Activated CD4-positive, alpha-beta T cell treated with anti-CD3 and anti-CD28 coated beads, Interleukin-2, amount 10 ng/mL, durations not matched to agents 7 days and 5 days (primary cell): ENCODE measurements at regions not wholly inside any gene's neighbourhood (a gene's known extent, or its start where the extent isn't known, plus 50 kb on each side); places are given as distances from the start of the nearest gene placed in this dataset.
"Not testable (repeated sequence)": the region's sequence is repeated elsewhere in the genome, so short reads cannot be mapped to it uniquely, and the experiment has no call there.

Experiments
- CTCF ChIA-PET: fragments of 350-600 bp; sonication (Branson Sonifier 250); formaldehyde crosslinking; loops from one replicate; lab custom pipeline; 2021; ENCODE audit warnings: antibody characterized with exemption; lab: Charles Lee
- POLR2A ChIA-PET: fragments of 350-600 bp; sonication (Branson Sonifier 250); formaldehyde crosslinking; loops from one replicate; lab custom pipeline; 2021; ENCODE audit warnings: antibody characterized with exemption; lab: Charles Lee
- DNase-seq: peaks from one replicate; pipeline ENCODE4 v3.0.0-alpha.2; 2020
- H3K27ac Mint-ChIP-seq: one replicate; pipeline ENCODE4 v1.8.0; 2021; ENCODE audit warnings: mild to moderate bottlenecking, moderate library complexity, mixed read lengths
- H3K27me3 Mint-ChIP-seq: one replicate; pipeline ENCODE4 v1.8.0; 2021; ENCODE audit warnings: mixed read lengths
- H3K36me3 Mint-ChIP-seq: one replicate; pipeline ENCODE4 v1.8.0; 2021; ENCODE audit warnings: low read depth, mixed read lengths
- H3K4me1 Mint-ChIP-seq: one replicate; pipeline ENCODE4 v1.8.0; 2021; ENCODE audit warnings: mixed read lengths
- H3K4me3 Mint-ChIP-seq: one replicate; pipeline ENCODE4 v1.8.0; 2021; ENCODE audit warnings: mild to moderate bottlenecking, moderate library complexity, mixed read lengths
- H3K9me3 Mint-ChIP-seq: one replicate; pipeline ENCODE4 v1.8.0; 2021; ENCODE audit warnings: mixed read lengths

DNA sequence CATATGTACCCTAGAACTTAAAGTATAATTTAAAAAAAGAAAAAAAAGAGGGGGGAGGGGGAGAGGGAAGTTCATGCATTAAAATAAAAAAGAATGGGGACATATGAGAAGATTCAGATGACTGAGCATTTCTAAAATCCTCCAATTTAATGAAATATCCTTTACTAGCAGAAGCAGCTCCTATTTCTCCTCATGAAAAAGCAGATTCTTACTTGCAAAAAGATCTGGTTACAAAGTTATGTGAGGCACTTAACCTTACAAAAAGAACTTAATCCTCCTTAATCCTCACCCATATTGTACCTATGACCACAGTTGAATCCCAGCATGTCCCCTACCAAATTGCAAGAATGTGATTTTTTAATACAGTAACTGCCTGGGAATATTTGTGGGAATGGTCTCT is 298.5 kb downstream of the SRGAP2C start:
- CTCF ChIA-PET: no interaction called here
- no peaks in the 10 kb centered on the region for H3K27me3 Mint-ChIP-seq

GRCh38 chr1:121483961-121484424 is 299.2 kb downstream of the SRGAP2C start:
- Mint-ChIP-seq H3K36me3 (peaks cover 5% of the 10 kb centered on the region), H3K9me3 (peaks cover 12% of the 10 kb centered on the region), H3K27me3 (no peaks in the 10 kb centered on the region), H3K4me1 (peaks cover 14% of the 10 kb centered on the region), H3K4me3 (no peak overlapping the region), H3K27ac (no peak overlapping the region)
- DNase-seq: no peak
- CTCF ChIA-PET: no interaction called here
- POLR2A ChIA-PET: no interaction called here

More for the DNA sequence above, 298.5 kb downstream of the SRGAP2C start:
- Mint-ChIP-seq H3K4me3 (no peak overlapping the region), H3K36me3 (peaks cover 5% of the 10 kb centered on the region), H3K27ac (no peak overlapping the region), H3K9me3 (peaks cover 14% of the 10 kb centered on the region), H3K4me1 (peaks cover 14% of the 10 kb centered on the region)
- no peak for DNase-seq
- POLR2A ChIA-PET: no interaction called here

GRCh38 chr1:121494796-121495195 is 310.0 kb downstream of the SRGAP2C start:
- H3K27me3 Mint-ChIP-seq, H3K27ac Mint-ChIP-seq, CTCF ChIA-PET, H3K9me3 Mint-ChIP-seq, H3K4me1 Mint-ChIP-seq, DNase-seq, H3K4me3 Mint-ChIP-seq, H3K36me3 Mint-ChIP-seq, POLR2A ChIA-PET: not testable (repeated sequence)

- H3K27me3 Mint-ChIP-seq, H3K4me3 Mint-ChIP-seq, H3K27ac Mint-ChIP-seq, DNase-seq, CTCF ChIA-PET, POLR2A ChIA-PET: not testable (repeated sequence)
- peaks cover 26% of the 10 kb centered on the region for H3K4me1 Mint-ChIP-seq
- peaks cover 42% of the 10 kb centered on the region for H3K9me3 Mint-ChIP-seq
- H3K36me3 Mint-ChIP-seq: peaks cover 25% of the 10 kb centered on the region
Measured at GRCh38 chr1:121511455-121511854, 326.7 kb downstream of the SRGAP2C start.

- H3K27ac Mint-ChIP-seq: peak overlapping the region; percentile 27
- peaks cover 30% of the 10 kb centered on the region for H3K4me1 Mint-ChIP-seq
- POLR2A ChIA-PET, DNase-seq, CTCF ChIA-PET, H3K27me3 Mint-ChIP-seq, H3K4me3 Mint-ChIP-seq: not testable (repeated sequence)
- peaks cover 42% of the 10 kb centered on the region for H3K9me3 Mint-ChIP-seq
- peaks cover 25% of the 10 kb centered on the region for H3K36me3 Mint-ChIP-seq
Measured at GRCh38 chr1:121511876-121512275, 327.1 kb downstream of the SRGAP2C start.

DNA sequence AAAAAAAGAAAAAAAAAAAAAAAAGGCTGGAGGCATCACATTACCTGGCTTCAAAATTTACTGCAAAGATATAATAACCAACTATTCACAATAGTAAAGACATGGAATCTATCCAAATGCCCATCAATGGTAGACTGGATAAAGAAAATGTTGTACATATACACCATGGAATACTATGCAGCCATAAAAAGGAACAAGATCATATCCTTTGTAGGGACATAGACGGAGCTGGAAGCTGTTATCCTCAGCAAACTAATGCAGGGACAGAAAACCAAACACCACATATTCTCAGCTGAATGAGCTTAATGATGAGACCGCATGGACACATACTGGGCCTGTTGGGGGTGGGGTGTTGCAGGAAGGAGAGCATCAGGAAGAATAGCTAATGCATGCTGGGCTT is 330.5 kb downstream of the SRGAP2C start:
- CTCF ChIA-PET: no interaction called here
- Mint-ChIP-seq H3K27me3 (no peaks in the 10 kb centered on the region), H3K4me3 (no peak overlapping the region), H3K27ac (no peak overlapping the region), H3K9me3 (peaks cover 28% of the 10 kb centered on the region), H3K36me3 (peaks cover 20% of the 10 kb centered on the region), H3K4me1 (peaks cover 56% of the 10 kb centered on the region)
- POLR2A ChIA-PET: no interaction called here
- DNase-seq: no peak

DNA sequence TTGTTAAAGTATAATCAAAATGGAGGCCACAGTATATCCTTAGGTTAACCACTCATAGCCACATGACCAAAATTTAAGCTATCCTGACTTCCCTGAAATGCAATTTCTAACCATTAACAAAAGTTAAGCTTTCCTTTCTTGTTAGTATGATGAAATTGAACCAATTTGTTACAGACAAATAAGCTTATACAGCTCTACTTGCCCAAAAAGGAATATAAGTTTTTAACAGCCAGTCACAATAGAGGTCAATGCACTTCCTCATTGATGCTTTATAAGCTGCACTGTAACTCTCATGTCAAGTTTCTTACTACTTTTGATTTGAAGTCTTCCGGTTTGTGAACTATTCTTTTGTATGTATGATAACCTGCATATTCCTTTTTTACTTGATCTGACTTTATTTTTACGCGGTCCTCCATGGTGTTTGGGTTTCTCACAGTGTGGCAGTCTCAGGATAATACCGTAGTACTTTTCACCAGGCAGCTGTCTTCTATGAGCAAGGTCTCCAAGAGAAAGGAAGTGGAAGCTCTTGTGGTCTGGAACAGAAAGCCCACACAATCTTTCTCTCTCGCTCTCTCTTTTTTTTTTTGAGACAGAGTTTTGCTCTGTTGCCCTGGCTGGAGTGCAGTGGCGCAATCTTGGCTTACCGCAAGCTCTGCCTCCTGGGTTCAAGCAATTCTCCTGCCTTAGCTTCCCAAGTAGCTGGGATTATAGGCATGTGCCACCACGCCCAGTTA is 331.6 kb downstream of the SRGAP2C start:
- Mint-ChIP-seq H3K9me3 (peaks cover 19% of the 10 kb centered on the region), H3K27me3 (no peaks in the 10 kb centered on the region), H3K27ac (peak overlapping the region; percentile 93), H3K36me3 (peaks cover 13% of the 10 kb centered on the region), H3K4me1 (peaks cover 64% of the 10 kb centered on the region), H3K4me3 (peak overlapping the region; percentile 92)
- peak; percentile 63 for DNase-seq
- POLR2A ChIA-PET: no interaction called here
- CTCF ChIA-PET: interaction anchor here (0.6 to 1.7 kb wide), 4 partner anchors 11 to 1671 kb away, joined by 3 to 5 read pairs (median 4); no protein-coding TSS in a partner anchor

- H3K27ac Mint-ChIP-seq: peak overlapping the region; percentile 96
- CTCF ChIA-PET: no interaction called here
- no peaks in the 10 kb centered on the region for H3K27me3 Mint-ChIP-seq
- peaks cover 7% of the 10 kb centered on the region for H3K9me3 Mint-ChIP-seq
- POLR2A ChIA-PET: no interaction called here
- peak overlapping the region; percentile 92 for H3K4me3 Mint-ChIP-seq
- H3K4me1 Mint-ChIP-seq: peaks cover 57% of the 10 kb centered on the region
- peaks cover 8% of the 10 kb centered on the region for H3K36me3 Mint-ChIP-seq
- DNase-seq: no peak
Measured at GRCh38 chr1:121517586-121518230, 332.9 kb downstream of the SRGAP2C start.

GRCh38 chr1:121518726-121519041 is 333.9 kb downstream of the SRGAP2C start:
- no peak for DNase-seq
- ChIA-PET POLR2A (no interaction called here), CTCF (no interaction called here)
- Mint-ChIP-seq H3K36me3 (peaks cover 11% of the 10 kb centered on the region), H3K9me3 (peaks cover 7% of the 10 kb centered on the region), H3K4me3 (peak overlapping the region; percentile 92), H3K27ac (peak overlapping the region; percentile 96), H3K27me3 (no peaks in the 10 kb centered on the region), H3K4me1 (peaks cover 57% of the 10 kb centered on the region)

DNA sequence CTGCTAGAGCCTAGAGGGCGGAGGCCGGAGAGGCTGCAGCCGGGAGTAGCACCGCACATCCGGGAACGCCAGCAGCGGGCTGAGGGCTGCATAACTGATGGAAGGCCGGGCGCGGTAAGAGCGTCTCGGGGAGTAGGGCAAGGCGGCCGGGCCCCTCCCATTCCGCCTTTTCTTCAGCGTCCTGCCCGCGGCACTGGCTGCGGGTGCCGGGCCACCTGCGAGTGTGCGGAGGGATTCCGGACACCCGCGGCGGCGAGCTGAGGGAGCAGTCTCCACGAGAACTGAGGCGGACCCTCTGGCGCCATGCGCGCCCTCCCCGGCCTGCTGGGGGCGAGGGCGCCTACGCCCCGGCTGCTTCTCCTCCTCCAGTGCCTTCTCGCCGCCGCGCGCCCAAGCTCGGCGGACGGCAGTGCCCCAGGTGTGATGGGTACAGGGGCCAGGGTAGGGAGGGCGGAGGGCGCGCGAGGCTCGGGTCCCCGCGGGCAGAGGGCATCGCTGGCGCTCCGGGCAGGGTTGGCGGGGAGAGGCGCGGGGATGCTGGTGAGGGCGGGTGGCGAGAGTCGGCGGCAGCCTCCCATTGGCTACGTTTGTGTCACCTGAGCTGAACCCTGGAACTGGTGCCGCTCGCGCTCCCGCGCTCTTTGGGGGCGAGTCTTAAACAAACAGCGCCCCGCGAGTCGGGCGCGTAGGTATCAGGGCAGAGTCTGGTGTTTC is 334.4 kb downstream of the SRGAP2C start:
- Mint-ChIP-seq H3K9me3 (peaks cover 7% of the 10 kb centered on the region), H3K36me3 (peaks cover 12% of the 10 kb centered on the region), H3K27me3 (no peaks in the 10 kb centered on the region), H3K4me3 (peak overlapping the region; percentile 92), H3K27ac (peak overlapping the region; percentile 96), H3K4me1 (peaks cover 57% of the 10 kb centered on the region)
- DNase-seq: peak; percentile 90
- ChIA-PET CTCF (interaction anchor here (1.2 kb wide), 1 partner anchor 29 kb away, joined by 3 read pairs; no protein-coding TSS in a partner anchor), POLR2A (interaction anchor here (0.6 kb wide), 1 partner anchor 97 kb away, joined by 5 read pairs; no protein-coding TSS in a partner anchor)

- H3K9me3 Mint-ChIP-seq, H3K27me3 Mint-ChIP-seq: not testable (repeated sequence)
- POLR2A ChIA-PET: interaction anchor here (0.6 kb wide), 1 partner anchor 98 kb away, joined by 5 read pairs; no protein-coding TSS in a partner anchor
- peaks cover 56% of the 10 kb centered on the region for H3K4me1 Mint-ChIP-seq
- peak overlapping the region; percentile 92 for H3K4me3 Mint-ChIP-seq
- peak overlapping the region; percentile 96 for H3K27ac Mint-ChIP-seq
- CTCF ChIA-PET: interaction anchor here (1.2 kb wide), 1 partner anchor 28 kb away, joined by 3 read pairs; no protein-coding TSS in a partner anchor
- peaks cover 11% of the 10 kb centered on the region for H3K36me3 Mint-ChIP-seq
- DNase-seq: peak; percentile 7
Measured at GRCh38 chr1:121519756-121520286, 335.0 kb downstream of the SRGAP2C start.

DNA sequence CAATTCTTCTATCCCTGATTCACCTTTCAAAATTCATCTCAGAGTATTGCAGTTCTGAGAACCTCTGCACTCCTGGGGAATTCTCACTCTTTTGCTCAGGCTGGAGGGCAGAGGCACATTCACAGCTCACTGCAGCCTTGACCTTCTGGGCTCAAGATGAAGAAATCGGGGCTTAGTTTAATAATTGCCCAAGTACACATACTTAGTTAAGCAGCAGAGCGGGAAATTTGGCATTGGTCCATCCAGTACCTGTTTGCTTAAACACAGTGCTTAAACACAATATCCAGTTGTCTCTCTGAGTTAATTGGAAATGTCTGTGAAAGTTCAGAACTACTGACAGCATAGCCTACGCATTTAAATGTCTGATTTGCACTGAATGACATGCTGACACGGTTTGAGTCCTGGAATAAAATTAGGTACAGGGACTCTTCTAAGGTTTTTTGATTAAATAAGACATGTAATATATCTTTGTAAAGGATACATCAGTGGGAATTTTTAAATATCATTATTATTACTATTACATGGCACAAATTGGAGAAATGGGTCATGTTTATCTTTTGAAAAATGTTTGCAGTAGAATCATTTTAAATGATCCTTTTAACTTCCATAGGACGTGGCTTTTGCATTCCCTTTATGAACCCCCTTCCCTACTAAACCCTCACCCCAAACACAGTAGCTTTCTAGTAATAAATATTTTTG is 337.4 kb downstream of the SRGAP2C start:
- no peak for DNase-seq
- Mint-ChIP-seq H3K9me3 (peaks cover 4% of the 10 kb centered on the region), H3K27ac (no peak overlapping the region), H3K4me3 (no peak overlapping the region), H3K27me3 (no peaks in the 10 kb centered on the region), H3K36me3 (peaks cover 6% of the 10 kb centered on the region), H3K4me1 (peaks cover 35% of the 10 kb centered on the region)
- ChIA-PET POLR2A (no interaction called here), CTCF (no interaction called here)
